Keratinocyte (primary cell): ENCODE measurements at regions not wholly inside any gene's neighbourhood (a gene's known extent, or its start where the extent isn't known, plus 50 kb on each side); places are given as distances from the start of the nearest gene placed in this dataset.

ENCODE experiments used
- EZH2 ChIP-seq: IDR thresholded peaks from one replicate; pipeline ENCODE4 v1.6.1; 2012; ENCODE audit warnings: inconsistent platforms, mild to moderate bottlenecking, low read length, moderate library complexity
- TF ChIP-seq, protein P1 (sequence below), 3 experiments: IDR thresholded peaks in 1 of 3; conservative IDR thresholded peaks in 1 of 3; optimal IDR thresholded peaks in 1 of 3; 2 replicates in 2 of 3; 3 replicates in 1 of 3; pipeline versions ENCODE3 to v1.5.1; 2011; ENCODE audit warnings: low read length in 3 of 3, mild to moderate bottlenecking in 3 of 3, moderate library complexity in 2 of 3, control low read depth in 1 of 3, inconsistent platforms in 1 of 3; ENCODE audit not compliant: insufficient read depth in 2 of 3; ENCODE audit errors: extremely low read depth in 1 of 3

DNA sequence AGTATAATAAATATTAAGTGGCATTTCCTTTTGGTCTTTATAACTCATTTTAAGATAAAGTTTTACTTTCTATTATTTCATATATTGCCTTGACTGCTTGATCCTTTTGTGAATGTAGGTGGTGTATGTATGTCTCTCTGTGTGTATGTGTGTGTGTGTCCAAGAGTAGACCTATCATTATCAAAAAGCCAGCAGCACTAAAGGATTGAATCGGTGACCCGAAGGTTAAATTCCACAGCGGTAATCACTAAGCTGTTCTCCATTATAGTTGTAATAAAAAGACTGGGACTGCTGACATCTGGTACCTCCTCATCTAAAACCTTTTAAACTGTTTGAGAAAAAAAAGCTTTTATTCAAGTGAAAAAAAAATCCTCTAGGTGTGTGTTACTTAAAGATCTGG lies 1014.8 kb downstream of the PCDH7 start:
- TF ChIP-seq, protein P1, sequence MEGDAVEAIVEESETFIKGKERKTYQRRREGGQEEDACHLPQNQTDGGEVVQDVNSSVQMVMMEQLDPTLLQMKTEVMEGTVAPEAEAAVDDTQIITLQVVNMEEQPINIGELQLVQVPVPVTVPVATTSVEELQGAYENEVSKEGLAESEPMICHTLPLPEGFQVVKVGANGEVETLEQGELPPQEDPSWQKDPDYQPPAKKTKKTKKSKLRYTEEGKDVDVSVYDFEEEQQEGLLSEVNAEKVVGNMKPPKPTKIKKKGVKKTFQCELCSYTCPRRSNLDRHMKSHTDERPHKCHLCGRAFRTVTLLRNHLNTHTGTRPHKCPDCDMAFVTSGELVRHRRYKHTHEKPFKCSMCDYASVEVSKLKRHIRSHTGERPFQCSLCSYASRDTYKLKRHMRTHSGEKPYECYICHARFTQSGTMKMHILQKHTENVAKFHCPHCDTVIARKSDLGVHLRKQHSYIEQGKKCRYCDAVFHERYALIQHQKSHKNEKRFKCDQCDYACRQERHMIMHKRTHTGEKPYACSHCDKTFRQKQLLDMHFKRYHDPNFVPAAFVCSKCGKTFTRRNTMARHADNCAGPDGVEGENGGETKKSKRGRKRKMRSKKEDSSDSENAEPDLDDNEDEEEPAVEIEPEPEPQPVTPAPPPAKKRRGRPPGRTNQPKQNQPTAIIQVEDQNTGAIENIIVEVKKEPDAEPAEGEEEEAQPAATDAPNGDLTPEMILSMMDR (optimal IDR thresholded peaks at IDR 0.05 in 1 of 3, IDR thresholded peaks at IDR 0.05 in 1 of 3, conservative IDR thresholded peaks at IDR 0.05 in 1 of 3; ENCODE audit: extremely low read depth in 1 of 3, insufficient read depth in 2 of 3, low read length in 3 of 3): no peak
- TF ChIP-seq EZH2: no peak
